MM.1S (cell line): ENCODE measurements at regions not wholly inside any gene's neighbourhood (a gene's known extent, or its start where the extent isn't known, plus 50 kb on each side); places are given as distances from the start of the nearest gene placed in this dataset.

Source experiments
- CTCF ChIP-seq: fragments of 300-600 bp; sonication (generic); IDR thresholded peaks from 2 replicates; pipeline ENCODE4 v1.5.1; 2016; ENCODE audit warnings: antibody characterized with exemption, low read length, mixed read lengths
- EZH2phosphoT487 ChIP-seq: fragments of 300-600 bp; sonication (generic); IDR thresholded peaks from 2 replicates; pipeline ENCODE4 v1.6.1; 2018; ENCODE audit warnings: antibody characterized with exemption, low read length

GRCh38 chr2:224122542-224122941 lies 83.5 kb upstream of the SERPINE2 start:
- TF ChIP-seq CTCF (no peak), EZH2phosphoT487 (no peak)
